Central memory CD8-positive, alpha-beta T cell (primary cell): ENCODE measurements at regions not wholly inside any gene's neighbourhood (a gene's known extent, or its start where the extent isn't known, plus 50 kb on each side); places are given as distances from the start of the nearest gene placed in this dataset.
A peak's percentile ranks its signal among the peaks of the same experiment; 100 is the strongest.

Experiments used
- ATAC-seq: fragments of 150-1000 bp; cut with Tn5 transposase; replicated peaks from 2 replicates; pipeline ENCODE4 v1.10.0; 2022; ENCODE audit warnings: mild to moderate bottlenecking, moderate FRiP score, moderate number of reproducible peaks; ENCODE audit not compliant: poor library complexity, severe bottlenecking; ENCODE audit errors: extremely low read depth
- DNase-seq, 2 donors: peaks; one replicate each; pipeline ENCODE4 v3.0.0; 2021; ENCODE audit warnings: low spot score in 2 of 2
- H3K27ac Mint-ChIP-seq: one replicate; pipeline ENCODE4 v1.8.0; 2022; ENCODE audit warnings: low read depth, mild to moderate bottlenecking, moderate library complexity, mixed read lengths
- H3K27me3 Mint-ChIP-seq: one replicate; pipeline ENCODE4 v1.8.0; 2022; ENCODE audit warnings: mixed read lengths
- H3K36me3 Mint-ChIP-seq: one replicate; pipeline ENCODE4 v1.8.0; 2022; ENCODE audit warnings: mild to moderate bottlenecking, moderate library complexity, mixed read lengths; ENCODE audit not compliant: insufficient read depth
- H3K4me1 Mint-ChIP-seq: one replicate; pipeline ENCODE4 v1.8.0; 2022; ENCODE audit warnings: mixed read lengths
- H3K4me3 Mint-ChIP-seq: one replicate; pipeline ENCODE4 v1.8.0; 2022; ENCODE audit warnings: mild to moderate bottlenecking, moderate library complexity, mixed read lengths
- H3K9me3 Mint-ChIP-seq: one replicate; pipeline ENCODE4 v1.8.0; 2022; ENCODE audit warnings: mixed read lengths

DNA sequence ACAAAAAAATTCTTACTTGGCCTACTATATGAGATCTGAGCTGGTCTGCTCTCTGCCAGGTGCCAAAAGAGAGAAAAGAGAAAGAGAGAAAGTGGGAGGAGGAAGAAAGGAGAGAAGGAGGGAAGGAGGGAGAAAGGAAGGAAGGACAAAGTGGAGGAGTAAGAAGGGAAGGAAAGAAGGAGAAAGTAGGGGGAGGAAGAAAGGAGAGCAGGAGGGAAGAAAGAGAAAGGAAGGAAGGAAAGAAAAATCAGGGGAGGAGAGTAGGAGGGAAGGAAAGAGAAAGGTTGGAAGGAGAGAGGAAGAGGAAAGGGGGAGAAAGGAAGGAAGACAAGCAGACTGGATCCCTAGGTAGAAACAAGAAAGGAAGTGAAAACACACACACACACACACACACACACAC lies 96.8 kb downstream of the RPS29 start:
- H3K36me3 Mint-ChIP-seq: no peaks in the 10 kb centered on the region
- no peak for ATAC-seq
- no peak overlapping the region for H3K27ac Mint-ChIP-seq

DNA sequence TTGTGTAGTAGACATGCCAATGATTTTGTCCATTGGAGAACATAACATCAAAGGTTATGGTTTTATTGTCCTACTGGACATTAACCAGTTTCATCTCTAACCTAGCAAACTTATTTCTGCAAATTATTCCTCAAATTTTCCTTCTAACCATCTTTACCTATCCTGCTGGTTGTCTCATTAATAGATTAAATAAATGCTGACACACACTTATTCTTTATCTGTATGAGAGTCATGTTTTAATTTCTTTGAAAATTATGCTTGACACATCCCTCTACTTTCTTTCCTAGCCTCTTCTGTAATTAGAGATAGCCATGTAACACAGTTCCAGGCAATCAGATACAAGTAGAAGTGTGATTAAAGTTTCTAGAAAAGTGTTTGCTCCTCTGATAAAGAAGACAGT lies 98.9 kb downstream of the RPS29 start:
- Mint-ChIP-seq H3K36me3 (no peaks in the 10 kb centered on the region), H3K27me3 (peaks cover 57% of the 10 kb centered on the region), H3K4me1 (no peaks in the 10 kb centered on the region), H3K27ac (no peak overlapping the region), H3K4me3 (no peak overlapping the region), H3K9me3 (no peaks in the 10 kb centered on the region)
- no peak for ATAC-seq
- DNase-seq: no peak

More for the DNA sequence above, 96.8 kb downstream of the RPS29 start:
- H3K27me3 Mint-ChIP-seq: peaks cover 62% of the 10 kb centered on the region
- H3K9me3 Mint-ChIP-seq: no peaks in the 10 kb centered on the region
- no peak overlapping the region for H3K4me3 Mint-ChIP-seq
- H3K4me1 Mint-ChIP-seq: no peaks in the 10 kb centered on the region
- no peak for DNase-seq

DNA sequence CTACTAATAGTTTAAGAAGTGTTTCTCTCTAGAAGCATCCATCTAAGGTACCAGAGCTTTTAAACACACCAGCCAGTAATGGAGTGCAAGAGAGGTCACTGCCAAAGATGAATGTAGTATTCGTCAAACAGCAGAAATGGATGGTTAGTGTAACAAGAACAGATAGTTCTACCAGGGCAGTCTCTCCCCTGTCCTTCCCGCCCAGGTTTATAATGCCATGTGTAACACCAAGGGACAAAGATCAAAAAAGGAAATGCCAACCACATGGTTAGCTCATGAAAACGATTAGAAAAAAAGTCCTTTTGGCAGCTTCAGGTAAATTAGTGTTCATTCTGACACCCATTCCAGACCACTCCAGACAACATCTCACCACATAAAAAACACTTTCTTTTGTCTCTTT lies 100.9 kb downstream of the RPS29 start:
- Mint-ChIP-seq H3K36me3 (no peaks in the 10 kb centered on the region), H3K27me3 (peaks cover 70% of the 10 kb centered on the region), H3K4me1 (no peaks in the 10 kb centered on the region), H3K27ac (no peak overlapping the region), H3K4me3 (no peak overlapping the region), H3K9me3 (no peaks in the 10 kb centered on the region)
- ATAC-seq (no peak), DNase-seq (no peak)

DNA sequence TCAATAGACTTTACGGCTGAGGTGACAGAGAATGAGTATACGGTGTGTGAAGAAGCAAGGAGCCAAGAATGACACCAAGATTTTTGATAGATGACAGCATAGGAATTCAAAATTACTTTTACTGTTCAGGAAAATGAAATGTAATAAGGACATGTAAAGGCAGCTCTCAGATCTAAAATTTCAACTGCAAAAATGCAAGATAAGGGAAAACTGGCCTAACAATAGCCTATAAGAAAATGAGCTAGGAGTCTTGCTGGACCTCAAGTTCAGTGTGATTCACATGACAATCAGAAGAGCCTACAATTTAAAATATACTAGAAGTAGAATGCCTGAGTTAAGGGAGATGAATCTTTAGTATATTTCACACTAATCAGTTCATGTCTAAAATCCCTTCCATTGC lies 102.0 kb downstream of the RPS29 start:
- no peak overlapping the region for H3K4me3 Mint-ChIP-seq
- no peaks in the 10 kb centered on the region for H3K36me3 Mint-ChIP-seq
- H3K27ac Mint-ChIP-seq: no peak overlapping the region
- no peak for ATAC-seq
- H3K27me3 Mint-ChIP-seq: peaks cover 60% of the 10 kb centered on the region
- H3K4me1 Mint-ChIP-seq: no peaks in the 10 kb centered on the region
- DNase-seq: no peak
- H3K9me3 Mint-ChIP-seq: no peaks in the 10 kb centered on the region

DNA sequence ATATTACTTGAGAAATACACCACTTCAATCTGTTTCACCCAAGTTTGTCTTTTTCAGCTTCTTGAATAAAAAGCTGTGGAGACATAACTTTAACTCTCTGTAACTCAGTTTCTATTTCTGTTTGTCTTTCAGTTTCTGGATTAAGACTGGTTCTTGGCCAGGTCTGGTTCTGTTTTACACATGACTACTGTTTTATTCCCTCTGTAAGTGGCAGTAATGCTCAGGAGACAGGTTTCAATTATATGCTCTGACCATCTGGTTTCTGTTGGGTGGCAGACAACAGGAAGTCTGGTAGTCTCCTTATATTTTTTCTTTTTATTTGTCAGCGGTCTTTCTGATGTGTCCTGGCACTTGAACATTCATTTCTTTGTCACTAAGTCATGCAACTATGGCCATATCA lies 102.9 kb downstream of the RPS29 start:
- no peak for ATAC-seq

DNA sequence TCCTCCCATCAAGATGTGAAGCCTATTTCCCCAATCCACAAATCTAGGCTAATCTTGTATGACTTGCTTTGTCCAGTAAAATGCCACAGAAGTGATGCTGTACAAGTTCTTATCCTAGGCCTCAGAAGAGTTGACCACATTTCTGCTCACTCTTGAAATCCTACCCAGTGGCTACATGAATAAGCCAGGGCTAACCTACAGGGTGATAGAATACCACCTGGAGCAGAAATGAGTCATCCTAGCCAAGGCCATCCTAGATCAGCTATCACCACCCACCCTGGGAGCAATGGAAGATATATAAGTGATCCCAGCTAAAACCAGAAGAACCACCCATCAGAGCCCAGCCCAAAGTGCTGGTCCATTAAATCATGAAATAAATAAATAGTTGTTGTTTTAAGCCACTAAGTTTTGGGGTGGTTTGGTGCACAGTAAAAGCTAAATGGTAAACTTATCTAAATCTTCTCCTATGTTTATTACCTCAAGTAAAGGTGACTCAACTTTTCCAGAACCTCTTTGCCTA lies 105.1 kb downstream of the RPS29 start:
- H3K36me3 Mint-ChIP-seq: no peaks in the 10 kb centered on the region
- ATAC-seq (no peak), DNase-seq (no peak)
- peaks cover 43% of the 10 kb centered on the region for H3K27me3 Mint-ChIP-seq
- H3K9me3 Mint-ChIP-seq: no peaks in the 10 kb centered on the region
- no peak overlapping the region for H3K27ac Mint-ChIP-seq
- H3K4me3 Mint-ChIP-seq: no peak overlapping the region
- no peaks in the 10 kb centered on the region for H3K4me1 Mint-ChIP-seq

More for the DNA sequence above, 102.9 kb downstream of the RPS29 start:
- H3K9me3 Mint-ChIP-seq: no peaks in the 10 kb centered on the region
- H3K4me1 Mint-ChIP-seq: no peaks in the 10 kb centered on the region
- H3K27ac Mint-ChIP-seq: no peak overlapping the region
- H3K27me3 Mint-ChIP-seq: peaks cover 51% of the 10 kb centered on the region
- no peaks in the 10 kb centered on the region for H3K36me3 Mint-ChIP-seq
- H3K4me3 Mint-ChIP-seq: no peak overlapping the region
- no peak for DNase-seq

DNA sequence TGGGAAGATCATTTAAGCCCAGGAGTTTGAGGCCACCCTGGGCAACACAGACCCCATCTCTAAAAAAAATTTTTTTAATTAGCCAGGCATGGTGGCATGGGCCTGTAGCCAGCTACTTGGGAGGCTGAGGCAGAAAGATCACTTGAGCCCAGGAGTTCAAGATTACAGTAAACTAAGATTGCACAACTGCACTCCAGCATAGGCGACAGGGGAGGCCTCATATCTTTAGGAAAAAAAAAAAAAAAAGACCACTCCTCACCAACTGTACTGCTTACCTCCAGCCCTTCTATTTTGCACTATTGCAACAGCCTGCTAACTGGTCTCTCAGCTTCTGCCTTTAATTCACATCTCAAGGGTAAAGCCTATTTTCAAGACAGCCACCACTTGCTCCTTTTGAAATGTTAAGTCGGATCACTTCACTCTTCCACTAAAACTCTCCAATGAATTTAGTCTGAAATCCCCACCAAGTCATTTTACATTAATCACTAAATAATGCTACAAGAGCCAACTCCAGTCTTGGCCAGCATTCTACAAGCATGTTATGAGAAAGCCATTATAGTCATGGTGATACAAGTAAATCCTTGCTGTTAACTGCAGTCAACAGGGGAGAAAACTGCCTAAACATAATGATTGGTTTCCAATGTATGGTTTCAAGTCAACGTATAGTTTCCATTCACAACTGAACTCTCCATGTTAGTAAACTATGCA lies 106.0 kb downstream of the RPS29 start:
- ATAC-seq (no peak), DNase-seq (no peak)
- peaks cover 35% of the 10 kb centered on the region for H3K27me3 Mint-ChIP-seq
- no peak overlapping the region for H3K4me3 Mint-ChIP-seq
- no peaks in the 10 kb centered on the region for H3K36me3 Mint-ChIP-seq
- no peak overlapping the region for H3K27ac Mint-ChIP-seq
- H3K4me1 Mint-ChIP-seq: no peaks in the 10 kb centered on the region
- H3K9me3 Mint-ChIP-seq: no peaks in the 10 kb centered on the region

DNA sequence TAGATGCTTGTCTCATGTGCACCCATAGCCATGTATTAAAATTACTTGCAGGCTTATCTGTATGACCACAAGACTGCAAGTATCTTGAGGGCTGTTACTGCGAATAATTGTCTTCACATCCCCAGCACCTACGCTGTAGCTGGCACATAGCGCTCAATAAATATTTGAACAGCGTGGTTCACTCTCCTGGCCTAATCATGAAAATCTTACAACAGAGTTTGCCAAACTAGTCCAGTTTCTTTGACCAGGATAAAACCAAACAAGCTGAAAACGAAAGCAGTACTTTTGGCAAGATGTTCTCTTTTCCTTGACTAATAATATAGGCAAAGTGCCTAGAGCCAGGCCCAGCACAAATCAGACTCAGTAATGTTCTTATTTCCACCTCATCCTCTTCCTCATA lies 106.7 kb downstream of the RPS29 start:
- Mint-ChIP-seq H3K27me3 (peaks cover 27% of the 10 kb centered on the region), H3K4me3 (no peak overlapping the region), H3K36me3 (no peaks in the 10 kb centered on the region), H3K9me3 (no peaks in the 10 kb centered on the region), H3K27ac (no peak overlapping the region), H3K4me1 (no peaks in the 10 kb centered on the region)
- DNase-seq (no peak), ATAC-seq (no peak)

DNA sequence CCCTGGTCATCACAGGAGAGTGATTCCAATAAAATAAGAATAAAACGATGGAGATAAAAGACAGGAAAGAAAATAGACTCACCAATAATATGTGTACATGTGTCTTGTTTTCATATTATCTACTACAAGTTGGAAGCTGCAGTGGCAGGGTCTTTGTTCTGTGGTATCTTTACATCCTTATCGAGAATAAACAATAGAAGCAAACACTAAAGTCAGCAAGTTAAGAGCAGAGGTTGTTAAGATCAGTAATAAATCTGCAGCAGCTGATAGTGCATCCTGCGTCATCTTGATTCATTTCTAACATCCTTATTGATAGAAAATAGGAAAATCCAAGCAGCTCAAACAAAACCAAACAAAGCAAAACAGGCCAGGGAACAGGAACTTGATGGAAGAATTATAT lies 107.4 kb downstream of the RPS29 start:
- H3K4me3 Mint-ChIP-seq: no peak overlapping the region
- DNase-seq (no peak), ATAC-seq (no peak)
- peaks cover 21% of the 10 kb centered on the region for H3K27me3 Mint-ChIP-seq
- no peaks in the 10 kb centered on the region for H3K36me3 Mint-ChIP-seq
- no peak overlapping the region for H3K27ac Mint-ChIP-seq
- H3K4me1 Mint-ChIP-seq: no peaks in the 10 kb centered on the region
- H3K9me3 Mint-ChIP-seq: no peaks in the 10 kb centered on the region

DNA sequence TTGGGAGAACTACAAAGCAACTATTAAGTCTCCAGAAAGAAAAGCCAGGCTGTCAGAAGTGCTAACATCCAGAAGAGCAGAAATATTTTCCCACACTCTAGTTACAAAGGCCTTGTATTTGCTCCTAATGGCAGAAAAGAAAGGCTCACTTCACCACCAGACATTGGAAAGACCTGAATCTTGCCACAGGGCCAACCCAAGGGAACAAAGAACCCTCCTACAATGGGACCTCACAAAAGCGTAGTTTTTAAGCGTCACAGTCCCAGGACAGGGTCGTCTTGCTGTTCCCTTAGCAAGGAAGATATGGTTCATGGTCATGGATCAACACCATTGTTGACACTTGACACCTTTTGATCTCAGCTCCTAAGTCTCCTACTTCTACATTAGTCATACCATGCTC lies 119.1 kb downstream of the RPS29 start:
- H3K27me3 Mint-ChIP-seq: peaks cover 41% of the 10 kb centered on the region
- no peak overlapping the region for H3K27ac Mint-ChIP-seq
- DNase-seq (no peak), ATAC-seq (no peak)
- H3K9me3 Mint-ChIP-seq: no peaks in the 10 kb centered on the region
- H3K36me3 Mint-ChIP-seq: peaks cover 1% of the 10 kb centered on the region
- no peak overlapping the region for H3K4me3 Mint-ChIP-seq
- H3K4me1 Mint-ChIP-seq: no peaks in the 10 kb centered on the region

DNA sequence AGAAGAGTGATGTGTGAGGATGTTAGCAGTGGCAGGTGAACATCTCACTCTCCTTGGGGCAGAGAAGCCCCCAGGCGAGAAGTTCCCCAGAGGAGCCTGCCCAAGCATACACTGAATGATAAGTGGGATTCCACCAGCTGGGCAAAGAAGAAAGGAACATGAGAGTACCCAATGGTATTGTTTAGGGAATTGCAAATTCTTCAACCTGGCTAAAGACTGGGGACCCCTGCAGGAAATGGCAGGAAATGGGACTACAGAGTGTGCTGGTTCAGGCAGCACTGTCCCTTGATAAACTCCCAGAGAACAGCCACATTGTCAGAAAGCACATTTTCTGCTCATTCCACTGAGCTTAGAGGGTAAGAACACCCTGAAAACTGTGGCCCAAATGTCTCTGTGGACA lies 121.3 kb downstream of the RPS29 start:
- Mint-ChIP-seq H3K4me3 (no peak overlapping the region), H3K27me3 (peaks cover 41% of the 10 kb centered on the region), H3K9me3 (no peaks in the 10 kb centered on the region), H3K4me1 (no peaks in the 10 kb centered on the region), H3K36me3 (peaks cover 1% of the 10 kb centered on the region), H3K27ac (no peak overlapping the region)
- ATAC-seq (no peak), DNase-seq (no peak)

DNA sequence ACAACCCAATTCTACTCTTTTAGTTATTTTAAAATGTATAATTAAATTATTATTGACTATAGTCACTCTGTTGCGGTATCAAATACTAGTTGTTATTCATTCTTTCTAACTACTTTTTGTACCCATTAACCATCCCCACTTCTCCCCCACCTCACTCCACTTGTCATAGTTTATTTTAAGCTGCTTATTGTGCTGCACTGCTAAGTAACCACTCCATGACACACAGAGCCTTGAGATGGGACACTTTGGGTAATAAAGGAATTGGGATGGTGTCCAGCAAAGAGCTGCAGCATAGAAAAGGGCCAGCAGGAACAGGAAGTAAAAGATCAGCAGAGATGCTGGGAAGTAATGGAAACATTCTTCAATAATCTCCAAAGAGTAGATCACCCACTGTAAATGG lies 123.0 kb downstream of the RPS29 start:
- H3K36me3 Mint-ChIP-seq: peaks cover 1% of the 10 kb centered on the region
- H3K4me3 Mint-ChIP-seq: no peak overlapping the region
- peaks cover 35% of the 10 kb centered on the region for H3K27me3 Mint-ChIP-seq
- no peaks in the 10 kb centered on the region for H3K4me1 Mint-ChIP-seq
- DNase-seq (no peak), ATAC-seq (no peak)
- H3K27ac Mint-ChIP-seq: no peak overlapping the region
- no peaks in the 10 kb centered on the region for H3K9me3 Mint-ChIP-seq

DNA sequence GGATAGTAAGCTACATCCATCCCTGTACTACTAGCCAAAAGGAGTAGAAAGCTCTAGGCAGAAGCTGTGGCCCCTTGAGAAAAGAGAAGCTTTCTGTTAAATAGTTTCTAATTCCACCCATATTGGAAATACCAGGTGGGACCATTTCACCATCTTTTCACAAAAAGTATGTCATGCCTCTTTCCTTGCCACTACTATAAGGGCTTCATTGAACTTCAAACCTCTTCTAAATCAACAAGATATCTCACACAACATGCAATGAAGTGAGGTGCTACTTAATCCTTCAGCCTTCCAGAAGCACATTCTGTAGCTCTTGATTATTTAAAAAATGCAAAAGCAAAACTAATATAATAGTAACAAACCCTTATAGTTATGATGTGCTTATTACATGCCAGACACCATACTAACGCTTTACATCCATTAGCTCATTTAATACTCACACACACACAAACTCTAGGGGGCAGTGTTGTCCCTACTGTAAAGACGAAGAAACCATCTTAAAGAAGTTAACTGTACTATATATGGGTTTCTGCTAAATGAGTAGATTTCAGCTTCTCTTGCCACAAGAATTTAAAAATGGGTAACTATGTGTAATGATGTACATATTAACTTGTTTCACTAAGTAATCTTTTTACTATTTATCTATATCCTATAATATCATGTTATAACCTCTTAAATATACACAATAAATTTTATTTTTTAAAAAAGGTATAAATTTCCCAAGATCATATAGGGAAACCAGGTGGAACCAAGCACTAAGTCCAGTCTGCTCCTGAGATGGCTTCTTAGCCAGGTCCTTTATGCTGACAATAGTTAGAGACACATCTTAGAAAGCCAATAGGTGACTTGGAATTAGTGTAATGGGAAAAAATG lies 124.4 kb downstream of the RPS29 start:
- ATAC-seq: peak; percentile 89

More for the DNA sequence above, 124.4 kb downstream of the RPS29 start:
- no peaks in the 10 kb centered on the region for H3K9me3 Mint-ChIP-seq
- H3K27me3 Mint-ChIP-seq: peaks cover 30% of the 10 kb centered on the region
- H3K4me3 Mint-ChIP-seq: no peak overlapping the region
- H3K27ac Mint-ChIP-seq: no peak overlapping the region
- H3K36me3 Mint-ChIP-seq: peaks cover 1% of the 10 kb centered on the region
- peak; percentile 29 to 45 for DNase-seq
- no peaks in the 10 kb centered on the region for H3K4me1 Mint-ChIP-seq
